ENCODE measurements at regions not wholly inside any gene's neighbourhood (a gene's known extent, or its start where the extent isn't known, plus 50 kb on each side); places are given as distances from the start of the nearest gene placed in this dataset.

DNA sequence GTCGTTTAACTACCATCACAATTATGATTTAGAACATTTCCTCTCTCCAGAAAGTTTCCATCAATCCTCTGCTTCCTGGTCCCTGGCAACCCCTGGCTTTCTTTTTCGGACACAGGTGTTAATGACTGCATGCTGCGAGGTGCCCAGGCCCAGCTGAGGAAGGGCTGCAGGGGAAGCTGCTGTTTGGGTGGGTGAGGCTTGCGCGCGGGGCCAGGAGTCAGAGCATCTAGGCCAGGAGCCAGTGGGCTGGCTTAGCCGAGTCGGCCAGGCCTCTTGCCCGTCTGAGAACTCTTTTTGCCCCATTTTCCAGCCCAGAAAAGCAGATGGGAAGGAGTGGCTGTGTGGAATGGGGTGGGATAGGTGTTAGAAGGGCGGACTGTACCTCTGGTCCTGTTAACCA, 51.5 kb downstream of the NAV1 start:
- TF ChIP-seq, protein P1, sequence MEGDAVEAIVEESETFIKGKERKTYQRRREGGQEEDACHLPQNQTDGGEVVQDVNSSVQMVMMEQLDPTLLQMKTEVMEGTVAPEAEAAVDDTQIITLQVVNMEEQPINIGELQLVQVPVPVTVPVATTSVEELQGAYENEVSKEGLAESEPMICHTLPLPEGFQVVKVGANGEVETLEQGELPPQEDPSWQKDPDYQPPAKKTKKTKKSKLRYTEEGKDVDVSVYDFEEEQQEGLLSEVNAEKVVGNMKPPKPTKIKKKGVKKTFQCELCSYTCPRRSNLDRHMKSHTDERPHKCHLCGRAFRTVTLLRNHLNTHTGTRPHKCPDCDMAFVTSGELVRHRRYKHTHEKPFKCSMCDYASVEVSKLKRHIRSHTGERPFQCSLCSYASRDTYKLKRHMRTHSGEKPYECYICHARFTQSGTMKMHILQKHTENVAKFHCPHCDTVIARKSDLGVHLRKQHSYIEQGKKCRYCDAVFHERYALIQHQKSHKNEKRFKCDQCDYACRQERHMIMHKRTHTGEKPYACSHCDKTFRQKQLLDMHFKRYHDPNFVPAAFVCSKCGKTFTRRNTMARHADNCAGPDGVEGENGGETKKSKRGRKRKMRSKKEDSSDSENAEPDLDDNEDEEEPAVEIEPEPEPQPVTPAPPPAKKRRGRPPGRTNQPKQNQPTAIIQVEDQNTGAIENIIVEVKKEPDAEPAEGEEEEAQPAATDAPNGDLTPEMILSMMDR (IDR thresholded peaks at IDR 0.05): no peak
- no peak for TF ChIP-seq POLR2A (IDR thresholded peaks at IDR 0.05)
